Sigmoid colon (tissue), 3 donors: ENCODE measurements at regions not wholly inside any gene's neighbourhood (a gene's known extent, or its start where the extent isn't known, plus 50 kb on each side); places are given as distances from the start of the nearest gene placed in this dataset.

Experiments used
- CTCF ChIP-seq, 4 experiments: fragments of 450-650 bp in 3 of 4; fragments of 200-600 bp in 1 of 4; IDR thresholded peaks; one replicate each; pipeline ENCODE4 v1.5.1; 2016 to 2019; ENCODE audit warnings: antibody characterized with exemption in 4 of 4, mild to moderate bottlenecking in 3 of 4, moderate library complexity in 2 of 4
- POLR2A ChIP-seq, 2 donors: fragments of 450-650 bp; IDR thresholded peaks; one replicate each; pipeline ENCODE4 v1.6.1; 2016; ENCODE audit warnings: antibody characterized with exemption in 2 of 2, mild to moderate bottlenecking in 2 of 2, moderate library complexity in 2 of 2

GRCh38 chrX:149079805-149080406 lies 425.2 kb downstream of the IDS start:
- no peak for TF ChIP-seq CTCF (IDR thresholded peaks at IDR 0.05)
- no peak for TF ChIP-seq POLR2A (IDR thresholded peaks at IDR 0.05)
